Transverse colon (tissue), 4 donors: ENCODE measurements at regions not wholly inside any gene's neighbourhood (a gene's known extent, or its start where the extent isn't known, plus 50 kb on each side); places are given as distances from the start of the nearest gene placed in this dataset.

Source experiments
- EP300 ChIP-seq: sonication (generic); formaldehyde crosslinking; IDR thresholded peaks from one replicate; pipeline ENCODE4 v1.6.1; 2017; ENCODE audit warnings: antibody characterized with exemption, low read depth
- POLR2A ChIP-seq: fragments of 450-650 bp; IDR thresholded peaks from one replicate; pipeline ENCODE4 v1.6.1; 2016; ENCODE audit warnings: antibody characterized with exemption, mild to moderate bottlenecking, moderate library complexity
- POLR2AphosphoS5 ChIP-seq, 3 donors: sonication (generic); formaldehyde crosslinking; IDR thresholded peaks; one replicate each; pipeline ENCODE4 v1.6.1; 2016; ENCODE audit warnings: antibody characterized with exemption in 3 of 3
- TF ChIP-seq, protein P1 (sequence below), 5 experiments: fragments of 200-600 bp in 3 of 5; fragments of 450-650 bp in 2 of 5; sonication (generic) in 3 of 5; IDR thresholded peaks; 1 replicate in 2 of 5; 2 replicates in 3 of 5; pipeline ENCODE4 v1.5.1; 2016 to 2017; ENCODE audit warnings: antibody characterized with exemption in 5 of 5, inconsistent platforms in 3 of 5, mild to moderate bottlenecking in 2 of 5, moderate library complexity in 1 of 5

DNA sequence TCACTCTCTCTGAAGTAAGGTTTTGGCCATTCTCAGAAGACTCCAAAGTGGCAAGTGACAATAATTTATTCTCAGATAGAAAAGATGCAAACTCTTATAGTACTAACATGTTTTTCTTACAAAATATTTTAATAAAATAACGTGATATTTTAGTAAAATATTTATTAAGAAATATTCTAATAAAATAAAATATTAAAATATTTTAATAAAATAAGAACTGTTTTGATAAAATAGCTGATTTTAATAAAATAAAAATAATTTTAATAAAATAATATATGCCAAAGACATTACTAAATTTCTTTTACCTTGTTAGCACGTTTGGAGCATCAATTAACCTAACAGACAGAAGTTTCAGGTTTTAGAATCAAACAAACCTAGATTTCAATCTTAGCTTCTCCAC is 424.0 kb upstream of the NECTIN3 start:
- TF ChIP-seq, protein P1, sequence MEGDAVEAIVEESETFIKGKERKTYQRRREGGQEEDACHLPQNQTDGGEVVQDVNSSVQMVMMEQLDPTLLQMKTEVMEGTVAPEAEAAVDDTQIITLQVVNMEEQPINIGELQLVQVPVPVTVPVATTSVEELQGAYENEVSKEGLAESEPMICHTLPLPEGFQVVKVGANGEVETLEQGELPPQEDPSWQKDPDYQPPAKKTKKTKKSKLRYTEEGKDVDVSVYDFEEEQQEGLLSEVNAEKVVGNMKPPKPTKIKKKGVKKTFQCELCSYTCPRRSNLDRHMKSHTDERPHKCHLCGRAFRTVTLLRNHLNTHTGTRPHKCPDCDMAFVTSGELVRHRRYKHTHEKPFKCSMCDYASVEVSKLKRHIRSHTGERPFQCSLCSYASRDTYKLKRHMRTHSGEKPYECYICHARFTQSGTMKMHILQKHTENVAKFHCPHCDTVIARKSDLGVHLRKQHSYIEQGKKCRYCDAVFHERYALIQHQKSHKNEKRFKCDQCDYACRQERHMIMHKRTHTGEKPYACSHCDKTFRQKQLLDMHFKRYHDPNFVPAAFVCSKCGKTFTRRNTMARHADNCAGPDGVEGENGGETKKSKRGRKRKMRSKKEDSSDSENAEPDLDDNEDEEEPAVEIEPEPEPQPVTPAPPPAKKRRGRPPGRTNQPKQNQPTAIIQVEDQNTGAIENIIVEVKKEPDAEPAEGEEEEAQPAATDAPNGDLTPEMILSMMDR (IDR thresholded peaks at IDR 0.05), result no peak
- no peak for TF ChIP-seq EP300
- no peak for TF ChIP-seq POLR2A
- no peak for TF ChIP-seq POLR2AphosphoS5 (IDR thresholded peaks at IDR 0.05)
